WTC11 (cell line): ENCODE measurements at regions not wholly inside any gene's neighbourhood (a gene's known extent, or its start where the extent isn't known, plus 50 kb on each side); places are given as distances from the start of the nearest gene placed in this dataset.

Experiments used
- CBFB ChIP-seq: sonication (generic); formaldehyde crosslinking; IDR thresholded peaks from 2 replicates; pipeline ENCODE4 v1.8.1; 2022; ENCODE audit warnings: mild to moderate bottlenecking, low read depth, missing genetic modification reagents
- SP1 ChIP-seq: sonication (generic); formaldehyde crosslinking; conservative IDR thresholded peaks from 2 replicates; pipeline ENCODE4 v1.8.1; 2022; ENCODE audit warnings: missing genetic modification reagents
- TF ChIP-seq, protein P1 (sequence below): fragments of 200-600 bp; IDR thresholded peaks from 2 replicates; pipeline ENCODE4 v1.8.0; 2022; ENCODE audit warnings: antibody characterized with exemption
- TF ChIP-seq, protein P2 (sequence below): sonication (generic); formaldehyde crosslinking; IDR thresholded peaks from 2 replicates; pipeline ENCODE4 v1.8.0; 2023; ENCODE audit warnings: mild to moderate bottlenecking, missing genetic modification reagents
- TF ChIP-seq, protein P3 (sequence below): sonication (generic); formaldehyde crosslinking; IDR thresholded peaks from 2 replicates; pipeline ENCODE4 v1.8.1; 2022; ENCODE audit warnings: low read depth, mild to moderate bottlenecking, moderate library complexity, missing genetic modification reagents, borderline replicate concordance
- TF ChIP-seq, protein P4 (sequence below): sonication (generic); formaldehyde crosslinking; IDR thresholded peaks from 2 replicates; pipeline ENCODE4 v1.8.0; 2022; ENCODE audit warnings: mild to moderate bottlenecking, missing genetic modification reagents

DNA sequence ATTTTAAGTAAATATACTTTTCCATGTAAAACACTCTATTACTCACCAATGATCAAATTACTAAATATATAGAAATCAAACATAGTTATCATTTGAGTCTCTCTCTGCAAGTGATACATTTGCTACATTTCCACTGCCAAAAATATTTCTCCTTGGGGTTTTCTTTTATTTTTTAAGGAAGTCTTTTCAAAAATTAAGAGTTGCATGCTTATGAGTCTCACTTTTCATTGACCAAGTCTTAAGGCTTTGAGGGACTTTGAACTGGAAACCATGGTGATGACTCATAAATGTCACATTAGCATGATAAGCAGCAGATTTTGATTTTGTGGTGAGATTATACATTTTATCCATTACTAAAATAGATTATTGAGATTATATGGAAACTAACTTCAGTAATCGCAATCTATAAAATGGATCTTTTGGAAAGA, 152.9 kb downstream of the FAM124B start:
- TF ChIP-seq SP1 (CRISPR knock-in tag) (no peak), CBFB (CRISPR knock-in tag) (no peak)
- TF ChIP-seq, protein P1, sequence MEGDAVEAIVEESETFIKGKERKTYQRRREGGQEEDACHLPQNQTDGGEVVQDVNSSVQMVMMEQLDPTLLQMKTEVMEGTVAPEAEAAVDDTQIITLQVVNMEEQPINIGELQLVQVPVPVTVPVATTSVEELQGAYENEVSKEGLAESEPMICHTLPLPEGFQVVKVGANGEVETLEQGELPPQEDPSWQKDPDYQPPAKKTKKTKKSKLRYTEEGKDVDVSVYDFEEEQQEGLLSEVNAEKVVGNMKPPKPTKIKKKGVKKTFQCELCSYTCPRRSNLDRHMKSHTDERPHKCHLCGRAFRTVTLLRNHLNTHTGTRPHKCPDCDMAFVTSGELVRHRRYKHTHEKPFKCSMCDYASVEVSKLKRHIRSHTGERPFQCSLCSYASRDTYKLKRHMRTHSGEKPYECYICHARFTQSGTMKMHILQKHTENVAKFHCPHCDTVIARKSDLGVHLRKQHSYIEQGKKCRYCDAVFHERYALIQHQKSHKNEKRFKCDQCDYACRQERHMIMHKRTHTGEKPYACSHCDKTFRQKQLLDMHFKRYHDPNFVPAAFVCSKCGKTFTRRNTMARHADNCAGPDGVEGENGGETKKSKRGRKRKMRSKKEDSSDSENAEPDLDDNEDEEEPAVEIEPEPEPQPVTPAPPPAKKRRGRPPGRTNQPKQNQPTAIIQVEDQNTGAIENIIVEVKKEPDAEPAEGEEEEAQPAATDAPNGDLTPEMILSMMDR: no peak
- TF ChIP-seq, protein P2, sequence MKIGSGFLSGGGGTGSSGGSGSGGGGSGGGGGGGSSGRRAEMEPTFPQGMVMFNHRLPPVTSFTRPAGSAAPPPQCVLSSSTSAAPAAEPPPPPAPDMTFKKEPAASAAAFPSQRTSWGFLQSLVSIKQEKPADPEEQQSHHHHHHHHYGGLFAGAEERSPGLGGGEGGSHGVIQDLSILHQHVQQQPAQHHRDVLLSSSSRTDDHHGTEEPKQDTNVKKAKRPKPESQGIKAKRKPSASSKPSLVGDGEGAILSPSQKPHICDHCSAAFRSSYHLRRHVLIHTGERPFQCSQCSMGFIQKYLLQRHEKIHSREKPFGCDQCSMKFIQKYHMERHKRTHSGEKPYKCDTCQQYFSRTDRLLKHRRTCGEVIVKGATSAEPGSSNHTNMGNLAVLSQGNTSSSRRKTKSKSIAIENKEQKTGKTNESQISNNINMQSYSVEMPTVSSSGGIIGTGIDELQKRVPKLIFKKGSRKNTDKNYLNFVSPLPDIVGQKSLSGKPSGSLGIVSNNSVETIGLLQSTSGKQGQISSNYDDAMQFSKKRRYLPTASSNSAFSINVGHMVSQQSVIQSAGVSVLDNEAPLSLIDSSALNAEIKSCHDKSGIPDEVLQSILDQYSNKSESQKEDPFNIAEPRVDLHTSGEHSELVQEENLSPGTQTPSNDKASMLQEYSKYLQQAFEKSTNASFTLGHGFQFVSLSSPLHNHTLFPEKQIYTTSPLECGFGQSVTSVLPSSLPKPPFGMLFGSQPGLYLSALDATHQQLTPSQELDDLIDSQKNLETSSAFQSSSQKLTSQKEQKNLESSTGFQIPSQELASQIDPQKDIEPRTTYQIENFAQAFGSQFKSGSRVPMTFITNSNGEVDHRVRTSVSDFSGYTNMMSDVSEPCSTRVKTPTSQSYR (CRISPR knock-in tag): no peak
- TF ChIP-seq, protein P3, sequence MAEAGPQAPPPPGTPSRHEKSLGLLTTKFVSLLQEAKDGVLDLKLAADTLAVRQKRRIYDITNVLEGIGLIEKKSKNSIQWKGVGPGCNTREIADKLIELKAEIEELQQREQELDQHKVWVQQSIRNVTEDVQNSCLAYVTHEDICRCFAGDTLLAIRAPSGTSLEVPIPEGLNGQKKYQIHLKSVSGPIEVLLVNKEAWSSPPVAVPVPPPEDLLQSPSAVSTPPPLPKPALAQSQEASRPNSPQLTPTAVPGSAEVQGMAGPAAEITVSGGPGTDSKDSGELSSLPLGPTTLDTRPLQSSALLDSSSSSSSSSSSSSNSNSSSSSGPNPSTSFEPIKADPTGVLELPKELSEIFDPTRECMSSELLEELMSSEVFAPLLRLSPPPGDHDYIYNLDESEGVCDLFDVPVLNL (CRISPR knock-in tag): no peak
- TF ChIP-seq, protein P4, sequence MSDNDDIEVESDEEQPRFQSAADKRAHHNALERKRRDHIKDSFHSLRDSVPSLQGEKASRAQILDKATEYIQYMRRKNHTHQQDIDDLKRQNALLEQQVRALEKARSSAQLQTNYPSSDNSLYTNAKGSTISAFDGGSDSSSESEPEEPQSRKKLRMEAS (CRISPR knock-in tag): no peak
